ENCODE measurements at regions not wholly inside any gene's neighbourhood (a gene's known extent, or its start where the extent isn't known, plus 50 kb on each side); places are given as distances from the start of the nearest gene placed in this dataset.

GRCh38 chr6:88443554-88443953 is 277.4 kb upstream of the CNR1 start:
- Histone ChIP-seq H3K4me1 (ENCODE audit: control insufficient read depth, insufficient read depth, low read length) (no peaks in the 10 kb centered on the region), H3K9me3 (ENCODE audit: control insufficient read depth, insufficient read depth, low read depth, low read length) (no peaks in the 10 kb centered on the region), H3K36me3 (ENCODE audit: control insufficient read depth, insufficient read depth, low read length) (no peaks in the 10 kb centered on the region), H3K27ac (ENCODE audit: low read length) (no peak overlapping the region), H3K27me3 (ENCODE audit: control insufficient read depth, insufficient read depth, low read length) (no peaks in the 10 kb centered on the region), H3K4me3 (ENCODE audit: low read depth in 2 of 2, low read length in 2 of 2) (no peak overlapping the region)
- ChIA-PET CTCF (no interaction called here), POLR2A (no interaction called here)
- ATAC-seq (no peak), DNase-seq (ENCODE audit: low read depth, low spot score) (no peak)
- in situ Hi-C loops (cut with HindIII; ENCODE audit: low pct_unique_long_range_greater_than_20kb, low sequenced_read_pairs): no loop called here
- no TSS peak for BruUV-seq (replicated peaks)
- no peak for TF ChIP-seq SIN3A (IDR thresholded peaks at IDR 0.05; ENCODE audit: borderline replicate concordance, insufficient read depth, low read depth, low read length)
- TF ChIP-seq POLR2AphosphoS5 (IDR thresholded peaks at IDR 0.05; ENCODE audit: low read depth, low read length): no peak
- TF ChIP-seq, protein P1, sequence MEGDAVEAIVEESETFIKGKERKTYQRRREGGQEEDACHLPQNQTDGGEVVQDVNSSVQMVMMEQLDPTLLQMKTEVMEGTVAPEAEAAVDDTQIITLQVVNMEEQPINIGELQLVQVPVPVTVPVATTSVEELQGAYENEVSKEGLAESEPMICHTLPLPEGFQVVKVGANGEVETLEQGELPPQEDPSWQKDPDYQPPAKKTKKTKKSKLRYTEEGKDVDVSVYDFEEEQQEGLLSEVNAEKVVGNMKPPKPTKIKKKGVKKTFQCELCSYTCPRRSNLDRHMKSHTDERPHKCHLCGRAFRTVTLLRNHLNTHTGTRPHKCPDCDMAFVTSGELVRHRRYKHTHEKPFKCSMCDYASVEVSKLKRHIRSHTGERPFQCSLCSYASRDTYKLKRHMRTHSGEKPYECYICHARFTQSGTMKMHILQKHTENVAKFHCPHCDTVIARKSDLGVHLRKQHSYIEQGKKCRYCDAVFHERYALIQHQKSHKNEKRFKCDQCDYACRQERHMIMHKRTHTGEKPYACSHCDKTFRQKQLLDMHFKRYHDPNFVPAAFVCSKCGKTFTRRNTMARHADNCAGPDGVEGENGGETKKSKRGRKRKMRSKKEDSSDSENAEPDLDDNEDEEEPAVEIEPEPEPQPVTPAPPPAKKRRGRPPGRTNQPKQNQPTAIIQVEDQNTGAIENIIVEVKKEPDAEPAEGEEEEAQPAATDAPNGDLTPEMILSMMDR (IDR thresholded peaks at IDR 0.05): no peak
- TF ChIP-seq TCF7L2 (IDR thresholded peaks at IDR 0.05; ENCODE audit: low read depth, low read length): no peak
- TF ChIP-seq REST (IDR thresholded peaks at IDR 0.05; ENCODE audit: insufficient read depth in 1 of 2, low read depth in 2 of 2, low read length in 1 of 2): no peak
- intact Hi-C loops (cut with micrococcal nuclease; ENCODE audit: unreplicated experiment): no loop called here

DNA sequence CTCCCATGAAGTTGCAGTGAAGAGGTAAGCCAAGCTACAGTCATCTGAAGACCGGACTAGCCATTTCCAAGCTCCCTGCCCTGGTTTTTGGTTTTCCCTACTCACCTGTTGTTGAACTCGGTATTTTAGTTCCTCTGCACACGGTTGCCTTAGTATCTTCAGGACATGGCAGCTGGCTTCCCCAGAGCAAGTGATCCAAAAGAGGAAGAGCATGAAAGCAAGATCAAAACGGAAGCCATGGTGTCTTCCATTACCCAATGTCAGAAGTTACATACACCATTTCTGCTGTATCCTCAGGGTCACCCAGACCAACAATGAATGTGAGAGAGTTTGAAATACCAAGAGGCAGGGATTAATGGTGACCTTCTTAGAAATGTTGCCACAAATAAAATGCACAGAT is 276.6 kb upstream of the CNR1 start:
- Histone ChIP-seq H3K27ac (ENCODE audit: low read length) (no peak overlapping the region), H3K9me3 (ENCODE audit: control insufficient read depth, insufficient read depth, low read depth, low read length) (no peaks in the 10 kb centered on the region), H3K4me1 (ENCODE audit: control insufficient read depth, insufficient read depth, low read length) (no peaks in the 10 kb centered on the region), H3K36me3 (ENCODE audit: control insufficient read depth, insufficient read depth, low read length) (no peaks in the 10 kb centered on the region), H3K27me3 (ENCODE audit: control insufficient read depth, insufficient read depth, low read length) (no peaks in the 10 kb centered on the region), H3K4me3 (ENCODE audit: low read depth in 2 of 2, low read length in 2 of 2) (no peak overlapping the region)
- ATAC-seq: no peak
- in situ Hi-C loops (cut with HindIII; ENCODE audit: low pct_unique_long_range_greater_than_20kb, low sequenced_read_pairs): no loop called here
- ChIA-PET CTCF (no interaction called here), POLR2A (no interaction called here)
- no peak for DNase-seq (ENCODE audit: low read depth, low spot score)
- intact Hi-C loops (cut with micrococcal nuclease; ENCODE audit: unreplicated experiment): no loop called here
- TF ChIP-seq REST (IDR thresholded peaks at IDR 0.05; ENCODE audit: insufficient read depth in 1 of 2, low read depth in 2 of 2, low read length in 1 of 2) (no peak), TCF7L2 (IDR thresholded peaks at IDR 0.05; ENCODE audit: low read depth, low read length) (no peak), SIN3A (IDR thresholded peaks at IDR 0.05; ENCODE audit: borderline replicate concordance, insufficient read depth, low read depth, low read length) (no peak), POLR2AphosphoS5 (IDR thresholded peaks at IDR 0.05; ENCODE audit: low read depth, low read length) (no peak)
- TF ChIP-seq, protein P1 (IDR thresholded peaks at IDR 0.05): no peak
- BruUV-seq (replicated peaks): no TSS peak
